Activated T-cell treated with anti-CD3 and anti-CD28 coated beads, Interleukin-2, amount 50 U/mL, for 72 hours (primary cell): ENCODE measurements at regions not wholly inside any gene's neighbourhood (a gene's known extent, or its start where the extent isn't known, plus 50 kb on each side); places are given as distances from the start of the nearest gene placed in this dataset.

Experiments used
- ATAC-seq, 2 donors: fragments of 150-1000 bp; cut with Tn5 transposase; replicated peaks in 1 of 2; 2 replicates each; pipeline ENCODE4 v1.10.0; 2021; ENCODE audit warnings: moderate library complexity in 2 of 2, mild to moderate bottlenecking in 1 of 2
- DNase-seq, 2 donors: peaks; one replicate each; pipeline ENCODE4 v3.0.0; 2021 to 2022; ENCODE audit warnings: mixed read lengths in 1 of 2
- H3K27ac Mint-ChIP-seq: one replicate; pipeline ENCODE4 v1.8.0; 2022; ENCODE audit warnings: mild to moderate bottlenecking, moderate library complexity, mixed read lengths
- H3K27me3 Mint-ChIP-seq: one replicate; pipeline ENCODE4 v1.8.0; 2022; ENCODE audit warnings: low read depth, mixed read lengths
- H3K36me3 Mint-ChIP-seq, 2 donors: one replicate each; pipeline ENCODE4 v1.8.0; 2022; ENCODE audit warnings: mixed read lengths in 2 of 2, mild to moderate bottlenecking in 1 of 2; ENCODE audit not compliant: insufficient read depth in 2 of 2
- H3K4me1 Mint-ChIP-seq: one replicate; pipeline ENCODE4 v1.8.0; 2022; ENCODE audit warnings: low read depth, mixed read lengths
- H3K4me3 Mint-ChIP-seq, 2 donors: one replicate each; pipeline ENCODE4 v1.8.0; 2022; ENCODE audit warnings: mild to moderate bottlenecking in 2 of 2, mixed read lengths in 2 of 2, moderate library complexity in 2 of 2
- H3K9me3 Mint-ChIP-seq, 2 donors: one replicate each; pipeline ENCODE4 v1.8.0; 2022; ENCODE audit warnings: mixed read lengths in 2 of 2

- H3K4me1 Mint-ChIP-seq: no peaks in the 10 kb centered on the region
- no peak overlapping the region for H3K27ac Mint-ChIP-seq
- H3K27me3 Mint-ChIP-seq: no peaks in the 10 kb centered on the region
- H3K4me3 Mint-ChIP-seq: no peak overlapping the region
- peaks cover 2 to 6% of the 10 kb centered on the region in 2 donors for H3K9me3 Mint-ChIP-seq
- no peak for ATAC-seq
- DNase-seq: no peak
- no peaks in the 10 kb centered on the region for H3K36me3 Mint-ChIP-seq
These were observed 184.2 kb upstream of the FOXA2 start for GRCh38 chr20:22768266-22769178.

GRCh38 chr20:22770241-22770800, 185.9 kb upstream of the FOXA2 start:
- H3K4me3 Mint-ChIP-seq: no peak overlapping the region
- no peaks in the 10 kb centered on the region for H3K27me3 Mint-ChIP-seq
- H3K27ac Mint-ChIP-seq: no peak overlapping the region
- H3K9me3 Mint-ChIP-seq: peaks cover 2 to 6% of the 10 kb centered on the region in 2 donors
- no peak for ATAC-seq
- DNase-seq: no peak
- H3K36me3 Mint-ChIP-seq: no peaks in the 10 kb centered on the region
- no peaks in the 10 kb centered on the region for H3K4me1 Mint-ChIP-seq

- no peaks in the 10 kb centered on the region for H3K4me1 Mint-ChIP-seq
- no peaks in the 10 kb centered on the region for H3K27me3 Mint-ChIP-seq
These were observed 187.3 kb upstream of the FOXA2 start for GRCh38 chr20:22771706-22772105.

DNA sequence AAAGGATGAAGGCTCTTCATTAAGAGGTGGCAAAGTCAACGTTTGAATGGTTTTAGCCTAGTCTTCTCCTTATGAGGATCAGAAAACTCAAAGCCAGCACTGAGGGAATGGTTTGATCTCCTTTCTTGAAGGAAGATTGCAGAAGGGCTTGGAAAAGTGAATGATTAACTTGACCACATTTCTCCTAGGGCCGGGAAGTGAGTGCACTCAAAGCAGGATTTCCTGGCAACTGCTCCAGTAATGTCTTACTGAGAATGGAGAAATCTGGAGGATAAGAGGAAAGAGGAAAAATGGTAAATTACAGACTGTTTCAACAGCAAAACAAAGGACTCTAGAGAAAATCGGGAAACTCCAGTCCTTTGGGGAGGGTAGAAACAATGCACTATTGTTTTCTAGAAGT, 189.0 kb upstream of the FOXA2 start:
- DNase-seq: no peak
- Mint-ChIP-seq H3K9me3 (peaks cover 5 to 7% of the 10 kb centered on the region in 2 donors), H3K27ac (no peak overlapping the region), H3K4me1 (no peaks in the 10 kb centered on the region), H3K36me3 (peaks cover 0 to 1% of the 10 kb centered on the region in 2 donors), H3K27me3 (no peaks in the 10 kb centered on the region), H3K4me3 (no peak overlapping the region)
- no peak for ATAC-seq

More at GRCh38 chr20:22771706-22772105, 187.3 kb upstream of the FOXA2 start:
- no peak overlapping the region for H3K4me3 Mint-ChIP-seq
- ATAC-seq (no peak), DNase-seq (no peak)
- peaks cover 5 to 7% of the 10 kb centered on the region in 2 donors for H3K9me3 Mint-ChIP-seq
- no peak overlapping the region for H3K27ac Mint-ChIP-seq
- peaks cover 0 to 1% of the 10 kb centered on the region in 2 donors for H3K36me3 Mint-ChIP-seq

DNA sequence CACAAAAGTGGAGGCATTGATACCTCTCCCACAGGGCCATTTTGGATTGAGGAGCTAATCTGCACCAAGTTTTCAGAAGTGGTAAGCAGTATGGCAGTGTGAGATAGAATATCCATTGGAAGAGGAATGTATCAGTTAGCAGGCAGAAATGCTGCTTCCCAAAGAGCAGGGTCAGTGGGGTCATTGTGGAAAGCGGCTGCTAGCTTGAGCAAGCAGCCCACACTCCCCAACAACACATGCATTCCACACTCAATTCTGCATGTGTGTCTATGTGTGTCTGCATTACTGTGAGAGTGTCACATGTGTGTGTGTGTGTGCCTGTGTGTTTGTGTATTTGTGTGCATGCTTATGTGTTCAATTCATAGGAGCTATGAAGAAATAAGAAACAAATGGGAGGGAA, 190.9 kb upstream of the FOXA2 start:
- Mint-ChIP-seq H3K27me3 (no peaks in the 10 kb centered on the region), H3K9me3 (peaks cover 3 to 5% of the 10 kb centered on the region in 2 donors), H3K27ac (no peak overlapping the region), H3K4me1 (no peaks in the 10 kb centered on the region), H3K36me3 (peaks cover 0 to 1% of the 10 kb centered on the region in 2 donors), H3K4me3 (no peak overlapping the region)
- no peak for DNase-seq
- ATAC-seq: no peak

DNA sequence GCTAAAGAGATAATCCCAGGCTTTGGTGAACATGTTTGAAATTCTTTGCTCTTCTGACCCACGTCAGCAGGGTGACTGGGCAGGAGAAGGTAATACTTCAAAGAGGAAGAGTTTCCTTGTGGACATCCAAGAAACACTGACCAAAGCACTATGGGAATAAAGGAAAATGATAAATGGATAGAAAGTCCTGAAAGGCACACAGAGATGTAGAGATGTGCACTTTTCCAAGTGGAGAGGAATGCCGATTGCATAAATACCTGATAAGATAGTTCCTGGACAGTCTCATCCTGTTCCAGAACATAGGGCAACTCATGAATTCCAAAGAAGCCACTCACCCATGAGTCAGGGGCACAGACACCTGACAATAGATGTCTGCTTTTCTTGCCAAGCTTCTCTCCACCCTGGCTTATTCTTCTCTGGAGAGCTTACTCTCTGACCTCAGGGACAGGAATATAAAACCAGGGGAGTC, 191.3 kb upstream of the FOXA2 start:
- Mint-ChIP-seq H3K36me3 (peaks cover 0 to 1% of the 10 kb centered on the region in 2 donors), H3K4me1 (no peaks in the 10 kb centered on the region), H3K27me3 (no peaks in the 10 kb centered on the region)

GRCh38 chr20:22776369-22776768, 192.0 kb upstream of the FOXA2 start:
- Mint-ChIP-seq H3K27ac (no peak overlapping the region), H3K36me3 (peaks cover 0 to 1% of the 10 kb centered on the region in 2 donors), H3K27me3 (no peaks in the 10 kb centered on the region), H3K4me1 (no peaks in the 10 kb centered on the region), H3K9me3 (peaks cover 3 to 5% of the 10 kb centered on the region in 2 donors), H3K4me3 (no peak overlapping the region)
- DNase-seq (no peak), ATAC-seq (no peak)

More for the DNA sequence above, 191.3 kb upstream of the FOXA2 start:
- no peak overlapping the region for H3K4me3 Mint-ChIP-seq
- H3K27ac Mint-ChIP-seq: no peak overlapping the region
- ATAC-seq: no peak
- peaks cover 3 to 5% of the 10 kb centered on the region in 2 donors for H3K9me3 Mint-ChIP-seq
- no peak for DNase-seq

DNA sequence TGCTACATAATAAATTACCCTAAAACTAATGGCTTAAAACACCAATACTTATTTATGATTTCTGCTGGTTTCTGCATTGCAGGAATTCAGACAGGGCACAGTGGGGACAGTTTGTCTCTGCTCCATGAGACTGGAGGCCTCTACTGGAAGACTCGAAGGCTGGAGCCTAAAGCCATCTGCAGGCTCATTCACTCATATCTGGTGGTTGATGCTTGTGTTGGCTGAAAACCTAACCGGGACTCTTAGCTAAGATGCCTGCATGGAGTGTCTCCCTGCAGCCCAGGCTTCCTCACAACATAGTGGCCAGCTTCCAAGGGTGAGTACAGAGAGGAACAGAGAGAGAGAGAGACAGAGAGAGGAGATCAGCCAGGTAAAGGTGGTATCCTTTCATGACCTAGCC, 195.5 kb upstream of the FOXA2 start:
- Mint-ChIP-seq H3K36me3 (peaks cover 0 to 1% of the 10 kb centered on the region in 2 donors), H3K4me3 (no peak overlapping the region), H3K4me1 (no peaks in the 10 kb centered on the region), H3K27ac (no peak overlapping the region), H3K27me3 (no peaks in the 10 kb centered on the region), H3K9me3 (peaks cover 2 to 3% of the 10 kb centered on the region in 2 donors)
- DNase-seq (no peak), ATAC-seq (no peak)

DNA sequence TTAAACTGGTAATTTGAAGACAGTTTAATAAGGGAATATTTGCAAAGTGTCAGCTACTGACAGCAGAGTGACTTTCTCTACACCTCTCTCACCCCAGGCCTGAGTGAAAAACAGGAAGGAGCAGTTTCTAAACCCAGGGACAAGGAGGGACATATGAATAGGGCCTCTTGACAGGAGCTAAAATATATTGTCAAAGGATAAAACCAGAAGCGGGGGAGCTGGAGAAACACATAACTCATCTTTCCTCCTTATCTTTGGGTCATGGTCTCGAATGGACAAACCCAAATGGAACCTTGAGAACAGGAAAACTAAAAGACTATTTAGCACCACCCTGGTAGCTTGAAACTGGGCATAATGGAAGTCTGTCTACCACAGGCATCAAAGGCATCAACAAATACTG, 197.5 kb upstream of the FOXA2 start:
- Mint-ChIP-seq H3K27ac (no peak overlapping the region), H3K4me1 (no peaks in the 10 kb centered on the region), H3K9me3 (no peaks in the 10 kb centered on the region)

DNA sequence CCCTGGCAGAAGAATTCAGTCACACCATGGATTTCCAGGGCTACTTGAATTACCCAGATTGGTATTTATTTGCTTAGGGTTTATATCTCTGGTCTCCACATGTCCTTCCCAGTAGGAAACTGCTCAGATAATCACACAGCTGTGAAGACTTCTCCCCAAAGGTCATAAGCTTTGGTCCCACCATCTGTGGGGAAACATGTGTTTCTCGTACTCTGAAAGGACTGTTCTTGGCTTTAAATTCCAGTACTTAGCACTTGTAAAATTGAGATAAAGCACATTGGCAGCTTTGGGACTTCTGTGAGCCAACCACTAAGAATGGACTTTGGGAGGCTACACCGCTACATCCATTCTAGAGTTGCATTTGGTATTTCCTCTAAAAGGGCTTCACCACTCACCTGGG, 205.3 kb upstream of the FOXA2 start:
- Mint-ChIP-seq H3K4me1 (no peaks in the 10 kb centered on the region), H3K27ac (no peak overlapping the region), H3K27me3 (peaks cover 7% of the 10 kb centered on the region), H3K4me3 (no peak overlapping the region), H3K9me3 (peaks cover 0 to 3% of the 10 kb centered on the region in 2 donors), H3K36me3 (no peaks in the 10 kb centered on the region)
- ATAC-seq (no peak), DNase-seq (no peak)

More for the DNA sequence above, 197.5 kb upstream of the FOXA2 start:
- no peak overlapping the region for H3K4me3 Mint-ChIP-seq
- ATAC-seq (no peak), DNase-seq (no peak)
- peaks cover 7% of the 10 kb centered on the region for H3K27me3 Mint-ChIP-seq
- H3K36me3 Mint-ChIP-seq: no peaks in the 10 kb centered on the region

GRCh38 chr20:22791396-22791795, 207.0 kb upstream of the FOXA2 start:
- DNase-seq (no peak), ATAC-seq (no peak)
- no peak overlapping the region for H3K4me3 Mint-ChIP-seq
- H3K36me3 Mint-ChIP-seq: no peaks in the 10 kb centered on the region
- peaks cover 2 to 3% of the 10 kb centered on the region in 2 donors for H3K9me3 Mint-ChIP-seq
- H3K27ac Mint-ChIP-seq: no peak overlapping the region
- H3K4me1 Mint-ChIP-seq: no peaks in the 10 kb centered on the region
- H3K27me3 Mint-ChIP-seq: peaks cover 4% of the 10 kb centered on the region

DNA sequence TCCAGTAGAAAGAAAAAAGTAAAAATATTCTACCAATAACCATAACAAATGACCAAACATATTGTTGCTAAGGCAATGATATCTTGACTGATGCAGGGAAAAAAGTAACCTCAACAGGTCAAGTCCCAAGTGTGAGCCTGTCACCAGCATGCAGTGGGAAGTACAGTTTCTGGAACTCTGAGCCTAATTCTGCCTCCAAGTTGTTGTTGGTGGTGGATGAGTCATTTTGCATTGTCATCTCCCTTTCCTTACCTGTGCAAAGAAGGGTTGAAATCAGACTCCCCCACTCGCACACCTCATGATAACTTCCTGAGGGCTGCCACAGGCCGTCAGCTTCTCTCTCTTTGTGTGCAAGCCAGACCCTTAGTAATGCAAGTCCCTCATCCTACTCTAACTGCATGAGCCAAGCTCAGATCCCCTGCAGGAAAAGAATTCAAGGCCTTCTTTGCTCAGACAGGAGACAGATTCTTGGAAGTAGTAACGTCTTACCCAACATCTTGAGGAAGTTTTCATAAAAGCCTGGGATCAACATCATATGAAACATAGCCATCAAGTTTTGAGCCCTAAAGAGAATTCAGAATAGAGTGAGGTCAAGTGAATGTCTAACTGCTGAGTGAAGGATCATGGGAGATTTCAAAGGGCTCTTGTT, 207.6 kb upstream of the FOXA2 start:
- Mint-ChIP-seq H3K9me3 (peaks cover 2 to 3% of the 10 kb centered on the region in 2 donors), H3K27ac (no peak overlapping the region), H3K36me3 (no peaks in the 10 kb centered on the region), H3K27me3 (no peaks in the 10 kb centered on the region), H3K4me1 (no peaks in the 10 kb centered on the region), H3K4me3 (no peak overlapping the region)
- ATAC-seq (no peak), DNase-seq (no peak)

- Mint-ChIP-seq H3K4me3 (no peak overlapping the region), H3K27ac (no peak overlapping the region), H3K27me3 (no peaks in the 10 kb centered on the region), H3K9me3 (peaks cover 2 to 6% of the 10 kb centered on the region in 2 donors), H3K36me3 (no peaks in the 10 kb centered on the region), H3K4me1 (no peaks in the 10 kb centered on the region)
- ATAC-seq (no peak), DNase-seq (no peak)
These were observed 209.8 kb upstream of the FOXA2 start for GRCh38 chr20:22794200-22794599.
